ENCODE measurements at regions not wholly inside any gene's neighbourhood (a gene's known extent, or its start where the extent isn't known, plus 50 kb on each side); places are given as distances from the start of the nearest gene placed in this dataset.

GRCh38 chr12:116432314-116432750 is 126.8 kb upstream of the MAP1LC3B2 start:
- TF ChIP-seq REST (IDR thresholded peaks at IDR 0.05; ENCODE audit: insufficient read depth in 1 of 2, low read depth in 2 of 2, low read length in 2 of 2): no peak
- TF ChIP-seq TAF1 (IDR thresholded peaks at IDR 0.05; ENCODE audit: borderline replicate concordance, insufficient read depth, low read length): no peak

Data from PFSK-1 (cell line).